Endothelial cell of umbilical vein (primary cell): ENCODE measurements at regions not wholly inside any gene's neighbourhood (a gene's known extent, or its start where the extent isn't known, plus 50 kb on each side); places are given as distances from the start of the nearest gene placed in this dataset.

Experiments used
- BruUV-seq: library from RNA; stranded (reverse); fragments of 400-500 nt; replicated peaks from 2 replicates; lab custom pipeline; 2021; lab: Mats Ljungman, UMichigan
- CTCF ChIA-PET: fragments of 300-600, 350-600 bp; sonication (Branson Sonifier 250); formaldehyde crosslinking; loops from one replicate; lab custom pipeline; 2021; ENCODE audit warnings: antibody characterized with exemption, inconsistent platforms; lab: Charles Lee
- POLR2A ChIA-PET: fragments of 300-600, 350-600 bp; sonication (Branson Sonifier 250); formaldehyde crosslinking; loops from one replicate; lab custom pipeline; 2021; ENCODE audit warnings: antibody characterized with exemption, inconsistent platforms; lab: Charles Lee
- DNase-seq: peaks from one replicate; pipeline ENCODE4 v3.0.0-alpha.2; 2011; ENCODE audit warnings: low read depth, low spot score
- FAIRE-seq: peaks from 2 replicates; lab custom pipeline; 2011; peaks lifted over from hg19 to GRCh38; lab: Jason Lieb, UNC
- H2AFZ ChIP-seq: 2 replicates; pipeline ENCODE4 v1.6.0; 2012; ENCODE audit warnings: low read depth, low read length, control low read depth, inconsistent platforms
- H3K27ac ChIP-seq: 2 replicates; pipeline ENCODE4 v1.5.1; 2011; ENCODE audit warnings: low read depth, mild to moderate bottlenecking, control low read depth, low read length, moderate library complexity; ENCODE audit not compliant: insufficient read depth
- H3K27me3 ChIP-seq, 2 experiments: 2 replicates each; pipeline versions ENCODE4 v1.6.0 to v1.6.1; 2011; ENCODE audit warnings: low read length in 2 of 2, mixed read lengths in 1 of 2; ENCODE audit not compliant: control insufficient read depth in 2 of 2, insufficient read depth in 2 of 2
- H3K36me3 ChIP-seq, 2 experiments: 2 replicates in 1 of 2; 3 replicates in 1 of 2; pipeline ENCODE4 v1.5.1; 2011; ENCODE audit warnings: low read length in 2 of 2, mild to moderate bottlenecking in 1 of 2, moderate library complexity in 1 of 2; ENCODE audit not compliant: control insufficient read depth in 2 of 2, insufficient read depth in 2 of 2; ENCODE audit errors: extremely low read depth in 1 of 2
- H3K4me1 ChIP-seq: 3 replicates; pipeline ENCODE4 v1.5.1; 2011; ENCODE audit warnings: mild to moderate bottlenecking, low read length; ENCODE audit not compliant: control insufficient read depth, insufficient read depth; ENCODE audit errors: extremely low read depth
- H3K4me2 ChIP-seq: 2 replicates; pipeline ENCODE4 v1.6.1; 2011; ENCODE audit warnings: low read length, control low read depth, mixed read lengths; ENCODE audit not compliant: insufficient read depth
- H3K4me3 ChIP-seq, 3 experiments: fragments of 200-600 bp in 1 of 3; sonication (generic), shearing (Covaris generic) in 1 of 3; replicated peaks in 1 of 3; 2 replicates each; pipeline ENCODE4 v1.5.1; 2011 to 2016; ENCODE audit warnings: control low read depth in 3 of 3, low read length in 3 of 3, mild to moderate bottlenecking in 2 of 3, inconsistent platforms in 1 of 3, low read depth in 1 of 3, moderate library complexity in 1 of 3; ENCODE audit not compliant: insufficient read depth in 1 of 3
- H3K79me2 ChIP-seq: 2 replicates; pipeline ENCODE4 v1.6.0; 2012; ENCODE audit warnings: low read length, inconsistent platforms; ENCODE audit not compliant: control insufficient read depth, insufficient read depth
- H3K9ac ChIP-seq: replicated peaks from 2 replicates; pipeline ENCODE3; 2011; ENCODE audit warnings: low read length, control low read depth; ENCODE audit not compliant: insufficient read depth; ENCODE audit errors: extremely low read depth
- H3K9me1 ChIP-seq: replicated peaks from 3 replicates; pipeline ENCODE4 v1.6.0; 2011; ENCODE audit warnings: mild to moderate bottlenecking, low read length; ENCODE audit not compliant: control insufficient read depth, insufficient read depth; ENCODE audit errors: extremely low read depth
- H3K9me3 ChIP-seq: replicated peaks from 2 replicates; pipeline ENCODE4 v1.5.1; 2012; ENCODE audit warnings: low read length, inconsistent platforms; ENCODE audit not compliant: control insufficient read depth, insufficient read depth
- H4K20me1 ChIP-seq: replicated peaks from 2 replicates; pipeline ENCODE3; 2011; ENCODE audit warnings: mild to moderate bottlenecking, low read length; ENCODE audit not compliant: control insufficient read depth, insufficient read depth; ENCODE audit errors: extremely low read depth
- EZH2 ChIP-seq: IDR thresholded peaks from 2 replicates; pipeline ENCODE4 v1.6.1; 2012; ENCODE audit warnings: borderline replicate concordance, low read depth, mild to moderate bottlenecking, moderate library complexity, low read length, inconsistent platforms; ENCODE audit not compliant: severe bottlenecking
- FOS ChIP-seq: IDR thresholded peaks from 2 replicates; pipeline ENCODE4 v1.6.1; 2011; ENCODE audit warnings: mild to moderate bottlenecking, low read length, moderate library complexity, borderline replicate concordance; ENCODE audit not compliant: insufficient read depth
- GATA2 ChIP-seq: IDR thresholded peaks from 2 replicates; pipeline ENCODE4 v1.7.0; 2011; ENCODE audit warnings: low read depth, mild to moderate bottlenecking, moderate library complexity, mixed read lengths, low read length; ENCODE audit not compliant: insufficient read length, insufficient read depth
- JUN ChIP-seq: IDR thresholded peaks from 2 replicates; pipeline ENCODE4 v1.6.1; 2011; ENCODE audit warnings: borderline replicate concordance, low read depth; ENCODE audit not compliant: insufficient read length, insufficient read depth
- MYC ChIP-seq: IDR thresholded peaks from one replicate; pipeline ENCODE4 v1.6.1; 2011; ENCODE audit warnings: mild to moderate bottlenecking, low read depth, low read length
- POLR2A ChIP-seq: IDR thresholded peaks from 2 replicates; pipeline ENCODE4 v1.6.1; 2012; ENCODE audit warnings: low read depth, mild to moderate bottlenecking, control low read depth, low read length
- POLR2AphosphoS5 ChIP-seq: IDR thresholded peaks from 2 replicates; pipeline ENCODE4 v1.6.1; 2012; ENCODE audit warnings: low read depth, mild to moderate bottlenecking, control low read depth, low read length, moderate library complexity; ENCODE audit not compliant: insufficient read depth
- dilution Hi-C: fragments of 300-500 bp; cut with MboI; formaldehyde crosslinking; loops from one replicate; pipeline ENCODE4 v1.15.0; 2019; ENCODE audit warnings: low sequenced_read_pairs; ENCODE audit not compliant: extremely low pct_ligation_motif_present
- intact Hi-C: fragments of 100-400 bp; cut with micrococcal nuclease; formaldehyde crosslinking; loops from one replicate; pipeline ENCODE4 v1.10.0; 2022
- TF ChIP-seq, protein P1 (sequence below): IDR thresholded peaks from 2 replicates; pipeline ENCODE4 v1.6.1; 2011; ENCODE audit not compliant: insufficient read depth, insufficient read length
- TF ChIP-seq, protein P2 (sequence below), 2 donors: IDR thresholded peaks; 1 replicate in 1 of 2; 2 replicates in 1 of 2; pipeline ENCODE4 v1.5.1; 2011; ENCODE audit warnings: low read length in 2 of 2, mild to moderate bottlenecking in 2 of 2, moderate library complexity in 2 of 2, control low read depth in 1 of 2, inconsistent platforms in 1 of 2, low read depth in 1 of 2; ENCODE audit not compliant: insufficient read depth in 1 of 2; ENCODE audit errors: extremely low read depth in 1 of 2

DNA sequence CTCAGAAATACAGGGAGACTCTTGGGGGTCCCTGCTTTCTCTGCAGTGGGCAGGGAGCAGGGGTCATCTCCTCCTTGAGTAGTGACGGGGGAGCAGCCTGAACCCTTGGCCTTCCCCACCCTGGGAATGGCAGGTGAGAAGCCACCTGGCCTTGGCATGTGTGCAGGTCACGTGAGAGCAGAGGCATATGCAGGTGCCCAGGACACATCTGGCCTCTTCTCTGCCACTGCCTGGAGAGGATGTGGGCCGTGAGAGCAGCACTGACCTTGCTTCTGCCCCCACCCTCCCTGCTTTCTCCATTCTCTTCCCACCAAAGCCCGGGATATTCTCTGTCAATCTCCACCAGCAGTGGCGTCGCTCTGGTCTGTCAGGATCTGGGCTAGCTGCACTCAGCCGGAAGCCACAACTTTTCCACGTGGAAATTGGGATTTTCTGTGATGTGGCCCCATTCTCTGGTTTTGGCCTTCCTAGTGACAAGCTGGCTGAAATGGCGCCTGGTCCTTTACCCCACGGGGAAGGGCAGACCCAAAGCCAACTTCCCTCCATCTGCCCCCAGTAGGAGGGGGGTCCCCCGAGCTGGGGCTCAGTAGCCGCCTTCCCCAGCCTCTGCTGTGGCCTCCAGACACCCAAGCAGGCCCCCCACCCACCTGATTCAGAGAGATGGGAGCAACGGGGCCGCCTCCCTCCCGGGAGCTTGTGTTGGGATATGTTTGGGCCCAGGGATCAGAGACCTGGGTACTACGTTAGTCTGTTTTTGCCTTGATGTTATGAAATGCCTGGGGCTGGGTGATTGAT is 70.4 kb upstream of the FCN1 start:
- Histone ChIP-seq H3K4me3 (no peak overlapping the region), H3K36me3 (no peaks in the 10 kb centered on the region), H3K79me2 (no peaks in the 10 kb centered on the region), H3K27me3 (no peaks in the 10 kb centered on the region), H3K4me2 (no peak overlapping the region), H3K9me3 (peaks cover 1% of the 10 kb centered on the region), H2AFZ (no peak overlapping the region), H4K20me1 (no peaks in the 10 kb centered on the region), H3K9me1 (no peaks in the 10 kb centered on the region), H3K9ac (no peak overlapping the region), H3K4me1 (no peaks in the 10 kb centered on the region), H3K27ac (no peak overlapping the region)
- POLR2A ChIA-PET: no interaction called here
- FAIRE-seq (no peak), DNase-seq (no peak)
- intact Hi-C loops: no loop called here
- TF ChIP-seq, protein P1, sequence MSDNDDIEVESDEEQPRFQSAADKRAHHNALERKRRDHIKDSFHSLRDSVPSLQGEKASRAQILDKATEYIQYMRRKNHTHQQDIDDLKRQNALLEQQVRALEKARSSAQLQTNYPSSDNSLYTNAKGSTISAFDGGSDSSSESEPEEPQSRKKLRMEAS: no peak
- no peak for TF ChIP-seq EZH2
- no peak for TF ChIP-seq POLR2AphosphoS5
- no peak for TF ChIP-seq FOS
- TF ChIP-seq, protein P2, sequence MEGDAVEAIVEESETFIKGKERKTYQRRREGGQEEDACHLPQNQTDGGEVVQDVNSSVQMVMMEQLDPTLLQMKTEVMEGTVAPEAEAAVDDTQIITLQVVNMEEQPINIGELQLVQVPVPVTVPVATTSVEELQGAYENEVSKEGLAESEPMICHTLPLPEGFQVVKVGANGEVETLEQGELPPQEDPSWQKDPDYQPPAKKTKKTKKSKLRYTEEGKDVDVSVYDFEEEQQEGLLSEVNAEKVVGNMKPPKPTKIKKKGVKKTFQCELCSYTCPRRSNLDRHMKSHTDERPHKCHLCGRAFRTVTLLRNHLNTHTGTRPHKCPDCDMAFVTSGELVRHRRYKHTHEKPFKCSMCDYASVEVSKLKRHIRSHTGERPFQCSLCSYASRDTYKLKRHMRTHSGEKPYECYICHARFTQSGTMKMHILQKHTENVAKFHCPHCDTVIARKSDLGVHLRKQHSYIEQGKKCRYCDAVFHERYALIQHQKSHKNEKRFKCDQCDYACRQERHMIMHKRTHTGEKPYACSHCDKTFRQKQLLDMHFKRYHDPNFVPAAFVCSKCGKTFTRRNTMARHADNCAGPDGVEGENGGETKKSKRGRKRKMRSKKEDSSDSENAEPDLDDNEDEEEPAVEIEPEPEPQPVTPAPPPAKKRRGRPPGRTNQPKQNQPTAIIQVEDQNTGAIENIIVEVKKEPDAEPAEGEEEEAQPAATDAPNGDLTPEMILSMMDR (IDR thresholded peaks at IDR 0.05; ENCODE audit: extremely low read depth in 1 of 2, insufficient read depth in 1 of 2, low read depth in 1 of 2, low read length in 2 of 2): no peak
- no peak for TF ChIP-seq JUN
- no peak for TF ChIP-seq POLR2A
- TF ChIP-seq GATA2: no peak
- no peak for TF ChIP-seq MYC
- no TSS peak for BruUV-seq
- CTCF ChIA-PET: no interaction called here
- dilution Hi-C loops: no loop called here
